ENCODE measurements at regions not wholly inside any gene's neighbourhood (a gene's known extent, or its start where the extent isn't known, plus 50 kb on each side); places are given as distances from the start of the nearest gene placed in this dataset.

GRCh38 chr18:3397031-3397750, 52.8 kb upstream of the TGIF1 start:
- in situ Hi-C loops (cut with HindIII; ENCODE audit: low pct_unique_long_range_greater_than_20kb, low sequenced_read_pairs), result no loop called here
- no peak for DNase-seq (ENCODE audit: low read depth)

- DNase-seq (ENCODE audit: low read depth), result no peak
- in situ Hi-C loops (cut with HindIII; ENCODE audit: low pct_unique_long_range_greater_than_20kb, low sequenced_read_pairs), result no loop called here
These were observed 52.2 kb upstream of the TGIF1 start for GRCh38 chr18:3397786-3398185.
